OCI-LY1 (cell line): ENCODE measurements at regions not wholly inside any gene's neighbourhood (a gene's known extent, or its start where the extent isn't known, plus 50 kb on each side); places are given as distances from the start of the nearest gene placed in this dataset.

Experiments used
- EZH2 ChIP-seq: fragments of 200-600 bp; sonication (generic), shearing (Covaris generic); IDR thresholded peaks from 2 replicates; pipeline ENCODE4 v1.8.0; 2017; ENCODE audit warnings: borderline replicate concordance, mixed run types, mild to moderate bottlenecking, antibody characterized with exemption, low read length, moderate library complexity, mixed read lengths
- TF ChIP-seq, protein P1 (sequence below): fragments of 200-600 bp; sonication (generic), shearing (Covaris generic); IDR thresholded peaks from 2 replicates; pipeline ENCODE4 v1.5.1; 2017; ENCODE audit warnings: mild to moderate bottlenecking, antibody characterized with exemption, low read length, moderate library complexity, mixed read lengths

DNA sequence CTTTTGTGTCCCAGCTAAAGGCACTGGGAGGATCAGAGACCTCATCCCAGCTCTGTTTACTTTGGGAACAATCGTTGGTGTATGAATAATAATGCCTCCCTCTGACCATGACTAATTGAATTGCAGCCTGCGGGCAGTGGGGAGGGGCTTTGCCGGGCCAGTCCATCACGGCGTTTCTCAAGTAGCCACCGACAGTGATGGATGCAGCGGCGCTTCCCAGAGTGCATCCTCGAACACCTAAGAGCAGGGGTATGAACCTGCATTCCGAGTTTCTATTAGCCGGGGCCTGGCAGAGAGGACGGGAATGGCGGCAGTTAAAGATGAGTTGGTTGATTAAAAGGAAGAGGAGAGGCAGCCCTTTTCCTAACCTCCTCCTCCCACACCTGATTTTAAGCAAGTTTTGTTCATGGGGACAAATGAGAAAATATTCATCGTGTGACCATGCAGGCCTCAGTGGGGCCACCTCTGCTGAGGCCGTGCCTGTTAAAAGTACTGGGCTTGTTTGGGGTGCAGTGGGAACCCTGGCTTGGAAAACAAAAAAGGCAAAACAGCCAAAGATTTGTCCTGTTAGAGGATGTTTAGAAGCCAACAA, 154.1 kb downstream of the FOXA2 start:
- TF ChIP-seq, protein P1, sequence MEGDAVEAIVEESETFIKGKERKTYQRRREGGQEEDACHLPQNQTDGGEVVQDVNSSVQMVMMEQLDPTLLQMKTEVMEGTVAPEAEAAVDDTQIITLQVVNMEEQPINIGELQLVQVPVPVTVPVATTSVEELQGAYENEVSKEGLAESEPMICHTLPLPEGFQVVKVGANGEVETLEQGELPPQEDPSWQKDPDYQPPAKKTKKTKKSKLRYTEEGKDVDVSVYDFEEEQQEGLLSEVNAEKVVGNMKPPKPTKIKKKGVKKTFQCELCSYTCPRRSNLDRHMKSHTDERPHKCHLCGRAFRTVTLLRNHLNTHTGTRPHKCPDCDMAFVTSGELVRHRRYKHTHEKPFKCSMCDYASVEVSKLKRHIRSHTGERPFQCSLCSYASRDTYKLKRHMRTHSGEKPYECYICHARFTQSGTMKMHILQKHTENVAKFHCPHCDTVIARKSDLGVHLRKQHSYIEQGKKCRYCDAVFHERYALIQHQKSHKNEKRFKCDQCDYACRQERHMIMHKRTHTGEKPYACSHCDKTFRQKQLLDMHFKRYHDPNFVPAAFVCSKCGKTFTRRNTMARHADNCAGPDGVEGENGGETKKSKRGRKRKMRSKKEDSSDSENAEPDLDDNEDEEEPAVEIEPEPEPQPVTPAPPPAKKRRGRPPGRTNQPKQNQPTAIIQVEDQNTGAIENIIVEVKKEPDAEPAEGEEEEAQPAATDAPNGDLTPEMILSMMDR: no peak
- no peak for TF ChIP-seq EZH2
